ENCODE measurements at regions not wholly inside any gene's neighbourhood (a gene's known extent, or its start where the extent isn't known, plus 50 kb on each side); places are given as distances from the start of the nearest gene placed in this dataset.

DNA sequence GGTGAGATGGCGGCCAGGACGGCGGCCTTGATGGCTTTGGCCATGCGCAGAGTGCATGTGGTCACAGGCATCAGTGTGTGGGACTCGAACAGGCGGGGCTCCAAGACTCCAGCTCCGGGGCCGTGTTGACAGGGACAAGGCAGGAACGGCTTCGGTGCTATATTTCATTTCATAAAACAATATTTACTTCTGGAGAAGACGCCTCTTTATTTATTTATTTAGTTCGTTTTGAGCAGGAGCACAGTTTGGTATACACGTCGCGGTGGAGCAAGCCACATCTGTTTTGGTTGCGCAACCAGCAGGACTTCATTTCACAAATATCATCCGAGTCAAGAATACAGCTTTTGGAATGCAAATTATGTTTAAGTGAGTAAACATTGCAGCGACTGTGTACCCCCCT is 166.7 kb upstream of the TSHZ3 start:
- Histone ChIP-seq H3K27ac (ENCODE audit: low read depth, low read length) (no peak overlapping the region), H3K9me3 (ENCODE audit: control insufficient read depth, insufficient read depth, low read length) (no peaks in the 10 kb centered on the region), H3K4me3 (ENCODE audit: low read depth, low read length) (no peak overlapping the region)

DNA sequence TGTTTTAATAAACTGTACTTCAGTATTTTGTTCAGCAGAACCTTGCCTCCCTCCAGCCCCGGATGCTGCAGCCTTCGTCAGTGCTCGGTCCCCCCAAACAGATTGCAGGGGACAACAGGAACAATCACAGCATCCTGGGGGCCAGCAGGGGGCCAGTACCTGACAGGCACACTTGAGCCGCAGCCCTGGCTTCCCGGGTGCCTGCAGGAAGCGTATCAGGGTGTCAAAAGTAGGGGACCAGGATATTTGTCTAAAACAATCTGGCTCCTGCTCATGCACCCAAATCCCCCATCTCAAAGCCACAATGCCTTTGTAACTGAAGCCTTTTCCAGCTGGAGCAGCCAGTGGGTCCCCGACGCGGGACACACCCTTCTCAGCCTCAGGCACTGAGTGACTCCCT is 167.5 kb upstream of the TSHZ3 start:
- H3K9ac ChIP-seq (ENCODE audit: low read depth, low read length) = no peak overlapping the region
- no peaks in the 10 kb centered on the region for H3K36me3 ChIP-seq (ENCODE audit: control insufficient read depth, insufficient read depth, low read length)
- H3K4me3 ChIP-seq (ENCODE audit: low read depth, low read length) = no peak overlapping the region
- no peaks in the 10 kb centered on the region for H3K9me3 ChIP-seq (ENCODE audit: control insufficient read depth, insufficient read depth, low read length)
- no peak overlapping the region for H3K27ac ChIP-seq (ENCODE audit: low read depth, low read length)
- H3K27me3 ChIP-seq (ENCODE audit: control insufficient read depth, insufficient read depth, low read length) = no peaks in the 10 kb centered on the region
- no peaks in the 10 kb centered on the region; the same call in 1 of the 2 replicates for H3K4me1 ChIP-seq (ENCODE audit: control insufficient read depth, insufficient read depth, low read length)

More for the DNA sequence above, 166.7 kb upstream of the TSHZ3 start:
- no peak overlapping the region for H3K9ac ChIP-seq (ENCODE audit: low read depth, low read length)
- H3K36me3 ChIP-seq (ENCODE audit: control insufficient read depth, insufficient read depth, low read length) = no peaks in the 10 kb centered on the region
- no peaks in the 10 kb centered on the region for H3K27me3 ChIP-seq (ENCODE audit: control insufficient read depth, insufficient read depth, low read length)
- no peaks in the 10 kb centered on the region; the same call in 1 of the 2 replicates for H3K4me1 ChIP-seq (ENCODE audit: control insufficient read depth, insufficient read depth, low read length)

DNA sequence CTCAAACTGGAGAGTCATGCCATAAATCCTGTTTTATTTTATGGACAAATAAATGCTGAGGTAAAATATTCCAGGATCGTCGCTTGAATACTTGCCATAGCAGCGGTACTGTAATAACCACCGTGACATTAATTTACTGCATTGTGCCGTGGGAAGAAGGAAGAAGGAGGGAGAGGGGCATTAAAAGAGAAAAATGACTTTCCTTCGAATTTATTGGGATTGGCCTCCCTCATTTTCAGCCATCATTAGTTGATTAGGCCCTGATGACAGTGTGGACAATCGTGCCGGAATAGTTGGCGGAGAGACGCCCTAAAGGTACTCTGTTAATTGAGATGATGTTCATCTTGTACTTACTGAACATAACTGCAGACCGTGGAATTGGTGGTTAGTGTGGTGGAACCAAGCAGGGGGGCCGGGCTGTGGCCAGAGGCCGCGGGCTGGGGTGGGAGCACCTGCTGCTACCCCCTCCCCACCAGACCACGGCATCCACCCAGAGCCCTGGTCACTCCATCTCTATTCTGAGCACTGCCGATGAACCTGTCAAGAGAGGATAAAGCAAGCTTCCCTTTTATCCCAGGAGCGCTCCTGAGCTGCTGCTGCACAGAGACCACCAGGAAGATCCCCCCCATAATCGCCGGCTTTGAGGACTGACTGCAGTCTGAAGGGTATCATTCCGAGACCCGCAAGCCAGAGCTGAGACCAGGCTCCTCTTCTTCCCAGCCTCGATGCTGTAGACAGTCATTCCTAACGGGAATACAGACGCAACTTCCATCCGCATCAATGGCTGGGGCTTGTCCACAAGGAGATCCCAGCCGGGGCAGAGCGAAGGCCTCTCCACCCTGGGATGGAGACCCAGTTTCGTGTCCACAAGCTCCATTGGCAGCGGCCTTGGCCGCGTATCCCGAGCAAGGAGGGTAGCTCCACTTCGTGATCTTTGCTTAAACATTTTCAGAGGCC is 168.3 kb upstream of the TSHZ3 start:
- Histone ChIP-seq H3K27ac (ENCODE audit: low read depth, low read length) (no peak overlapping the region), H3K9ac (ENCODE audit: low read depth, low read length) (no peak overlapping the region), H3K4me3 (ENCODE audit: low read depth, low read length) (no peak overlapping the region), H3K9me3 (ENCODE audit: control insufficient read depth, insufficient read depth, low read length) (no peaks in the 10 kb centered on the region), H3K36me3 (ENCODE audit: control insufficient read depth, insufficient read depth, low read length) (no peaks in the 10 kb centered on the region), H3K27me3 (ENCODE audit: control insufficient read depth, insufficient read depth, low read length) (no peaks in the 10 kb centered on the region), H3K4me1 (ENCODE audit: control insufficient read depth, insufficient read depth, low read length) (no peaks in the 10 kb centered on the region; the same call in 1 of the 2 replicates)

DNA sequence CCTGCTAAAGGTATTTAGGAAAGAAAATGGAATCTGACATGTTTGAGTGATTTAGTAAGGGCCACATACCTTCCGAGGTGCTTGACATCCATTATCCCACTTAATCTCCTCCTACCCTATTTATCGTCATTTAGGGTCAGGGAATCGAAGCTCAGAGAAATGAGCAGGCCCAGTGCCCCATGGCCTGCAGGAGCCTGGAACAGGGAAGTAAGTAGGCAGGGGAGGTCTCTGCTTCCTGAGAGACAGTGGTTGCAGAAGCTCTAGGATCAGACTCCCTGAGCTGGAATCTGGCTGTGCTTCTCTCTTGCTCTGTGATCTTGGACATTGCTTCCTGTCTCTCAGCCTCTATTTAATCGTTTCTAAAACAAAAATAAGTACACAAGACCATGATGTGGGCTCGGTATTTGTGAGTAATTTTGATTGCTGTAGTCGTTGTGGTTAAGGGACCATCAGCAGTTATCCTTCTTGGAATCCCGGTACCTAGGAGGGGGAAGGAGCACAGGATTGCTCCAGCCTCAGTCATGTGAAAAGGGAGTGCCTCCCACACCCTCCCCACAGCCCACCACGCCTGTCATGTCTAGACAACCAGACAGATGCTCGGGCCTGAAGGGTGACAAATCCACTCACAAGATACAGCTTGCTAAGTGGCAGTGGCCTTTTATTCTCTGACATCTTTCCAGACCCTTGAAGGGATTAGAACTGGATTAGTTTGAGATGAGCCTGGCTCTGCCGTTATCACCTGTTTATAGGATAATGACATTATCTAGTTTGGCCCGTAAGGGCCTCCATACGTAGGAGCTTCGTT is 169.2 kb upstream of the TSHZ3 start:
- Histone ChIP-seq H3K4me1 (ENCODE audit: control insufficient read depth, insufficient read depth, low read length) (no peaks in the 10 kb centered on the region; the same call in 1 of the 2 replicates), H3K27ac (ENCODE audit: low read depth, low read length) (no peak overlapping the region), H3K27me3 (ENCODE audit: control insufficient read depth, insufficient read depth, low read length) (no peaks in the 10 kb centered on the region), H3K4me3 (ENCODE audit: low read depth, low read length) (no peak overlapping the region), H3K9me3 (ENCODE audit: control insufficient read depth, insufficient read depth, low read length) (no peaks in the 10 kb centered on the region), H3K36me3 (ENCODE audit: control insufficient read depth, insufficient read depth, low read length) (no peaks in the 10 kb centered on the region), H3K9ac (ENCODE audit: low read depth, low read length) (no peak overlapping the region)

DNA sequence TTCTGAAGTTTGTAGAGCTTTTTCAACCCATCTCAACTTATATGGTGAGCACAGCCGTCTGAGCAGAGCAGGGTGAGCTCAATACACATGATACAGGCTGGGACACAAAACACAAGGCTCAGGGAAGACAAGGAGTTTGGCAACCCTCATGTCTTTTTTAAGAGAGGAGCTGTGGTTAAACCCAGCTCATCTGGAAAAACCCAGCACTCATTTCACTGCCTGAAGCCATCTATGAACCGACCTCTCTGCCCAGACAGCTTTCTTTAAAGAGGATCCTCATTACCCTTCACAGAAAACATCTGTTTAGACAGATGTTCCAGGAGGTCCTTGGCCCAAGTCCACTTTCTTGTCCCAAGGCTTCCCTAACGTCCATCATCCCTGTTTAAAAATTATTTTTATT is 170.0 kb upstream of the TSHZ3 start:
- Histone ChIP-seq H3K4me3 (ENCODE audit: low read depth, low read length) (no peak overlapping the region), H3K27me3 (ENCODE audit: control insufficient read depth, insufficient read depth, low read length) (no peaks in the 10 kb centered on the region), H3K27ac (ENCODE audit: low read depth, low read length) (no peak overlapping the region), H3K9me3 (ENCODE audit: control insufficient read depth, insufficient read depth, low read length) (no peaks in the 10 kb centered on the region), H3K36me3 (ENCODE audit: control insufficient read depth, insufficient read depth, low read length) (no peaks in the 10 kb centered on the region), H3K4me1 (ENCODE audit: control insufficient read depth, insufficient read depth, low read length) (no peaks in the 10 kb centered on the region; the same call in 1 of the 2 replicates), H3K9ac (ENCODE audit: low read depth, low read length) (no peak overlapping the region)

DNA sequence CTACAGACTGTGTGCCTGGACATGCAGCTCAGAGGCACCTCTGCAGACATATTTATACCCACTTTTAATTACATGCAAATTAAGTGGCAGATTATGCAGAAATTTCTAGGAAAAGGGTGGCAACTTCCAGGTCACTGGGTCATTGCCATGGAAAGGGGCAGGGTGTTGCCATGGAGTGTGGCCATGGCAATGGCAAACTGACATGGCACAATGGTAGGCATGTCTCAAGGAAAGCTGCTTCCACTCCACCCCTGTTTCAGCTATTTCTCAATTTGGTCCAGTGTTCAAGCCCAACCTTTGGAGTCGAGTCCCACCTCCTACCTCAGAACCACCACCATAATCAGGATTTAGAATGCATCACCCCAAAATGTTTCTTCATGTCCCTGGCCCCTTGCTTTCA is 170.7 kb upstream of the TSHZ3 start:
- H3K9me3 ChIP-seq (ENCODE audit: control insufficient read depth, insufficient read depth, low read length) = no peaks in the 10 kb centered on the region
- H3K36me3 ChIP-seq (ENCODE audit: control insufficient read depth, insufficient read depth, low read length) = no peaks in the 10 kb centered on the region
- no peak overlapping the region for H3K27ac ChIP-seq (ENCODE audit: low read depth, low read length)
- no peak overlapping the region for H3K9ac ChIP-seq (ENCODE audit: low read depth, low read length)
- no peaks in the 10 kb centered on the region; the same call in 1 of the 2 replicates for H3K4me1 ChIP-seq (ENCODE audit: control insufficient read depth, insufficient read depth, low read length)
- no peaks in the 10 kb centered on the region for H3K27me3 ChIP-seq (ENCODE audit: control insufficient read depth, insufficient read depth, low read length)
- H3K4me3 ChIP-seq (ENCODE audit: low read depth, low read length) = no peak overlapping the region

- Histone ChIP-seq H3K27me3 (ENCODE audit: control insufficient read depth, insufficient read depth, low read length) (no peaks in the 10 kb centered on the region), H3K9me3 (ENCODE audit: control insufficient read depth, insufficient read depth, low read length) (0 out of 2 replicates have a peak, but pooled peaks cover 3% of the 10 kb centered on the region), H3K4me3 (ENCODE audit: low read depth, low read length) (no peak overlapping the region), H3K36me3 (ENCODE audit: control insufficient read depth, insufficient read depth, low read length) (no peaks in the 10 kb centered on the region), H3K9ac (ENCODE audit: low read depth, low read length) (no peak overlapping the region), H3K27ac (ENCODE audit: low read depth, low read length) (no peak overlapping the region), H3K4me1 (ENCODE audit: control insufficient read depth, insufficient read depth, low read length) (no peaks in the 10 kb centered on the region; the same call in 1 of the 2 replicates)
Measured at GRCh38 chr19:31520633-31521032, 171.4 kb upstream of the TSHZ3 start.

DNA sequence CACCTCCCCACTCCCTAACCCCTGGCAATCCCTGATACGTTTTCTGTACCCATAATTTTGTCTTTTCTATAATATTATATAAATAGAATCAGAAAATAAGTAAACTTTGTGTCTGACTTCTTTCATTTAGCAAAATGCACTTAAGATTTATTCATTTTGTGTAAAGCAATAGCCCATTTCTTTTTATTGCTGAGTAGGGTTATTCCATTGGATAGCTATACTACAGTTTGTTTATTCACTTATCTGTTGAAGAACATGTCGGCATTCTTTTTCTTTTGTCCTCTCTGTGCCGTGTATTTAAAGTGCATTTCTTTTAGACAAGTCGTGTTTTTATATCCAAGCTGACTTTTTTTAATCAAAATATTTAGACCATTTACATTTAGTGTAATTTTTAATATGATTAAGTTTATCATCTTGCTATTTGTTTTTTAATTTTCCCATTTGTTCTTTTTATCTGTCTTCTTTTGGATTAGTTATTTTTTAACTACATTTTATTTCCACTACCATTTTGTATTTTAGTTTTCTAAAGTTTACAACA is 176.4 kb upstream of the TSHZ3 start:
- no peaks in the 10 kb centered on the region for H3K27me3 ChIP-seq (ENCODE audit: control insufficient read depth, insufficient read depth, low read length)
- no peak overlapping the region for H3K27ac ChIP-seq (ENCODE audit: low read depth, low read length)
- no peaks in the 10 kb centered on the region for H3K36me3 ChIP-seq (ENCODE audit: control insufficient read depth, insufficient read depth, low read length)
- H3K4me3 ChIP-seq (ENCODE audit: low read depth, low read length) = no peak overlapping the region
- H3K4me1 ChIP-seq (ENCODE audit: control insufficient read depth, insufficient read depth, low read length) = no peaks in the 10 kb centered on the region
- H3K9ac ChIP-seq (ENCODE audit: low read depth, low read length) = no peak overlapping the region
- H3K9me3 ChIP-seq (ENCODE audit: control insufficient read depth, insufficient read depth, low read length) = peaks cover 9% of the 10 kb centered on the region; the same call in 1 of the 2 replicates

DNA sequence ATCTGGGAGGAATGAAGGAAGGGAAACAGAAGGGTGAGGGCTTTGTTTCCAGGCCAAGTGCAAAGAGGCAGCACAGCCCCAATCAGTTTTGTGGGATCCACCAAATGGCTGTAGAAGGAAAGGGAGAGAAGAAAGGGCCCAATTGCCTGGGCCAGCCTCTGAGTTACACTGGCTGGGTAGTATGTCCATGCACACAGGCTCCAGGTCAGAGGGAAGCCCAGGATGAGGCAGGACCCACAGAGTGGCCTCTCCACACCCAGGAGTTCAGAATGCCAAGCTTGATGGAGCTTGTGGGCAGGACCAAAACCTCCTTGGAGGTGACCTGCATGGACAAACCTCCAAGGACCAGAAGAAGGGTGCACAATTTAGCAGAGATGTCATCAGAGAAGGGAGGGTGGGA is 178.2 kb upstream of the TSHZ3 start:
- Histone ChIP-seq H3K27ac (ENCODE audit: low read depth, low read length) (no peak overlapping the region), H3K9me3 (ENCODE audit: control insufficient read depth, insufficient read depth, low read length) (peaks cover 9% of the 10 kb centered on the region; the same call in 1 of the 2 replicates), H3K36me3 (ENCODE audit: control insufficient read depth, insufficient read depth, low read length) (no peaks in the 10 kb centered on the region), H3K4me3 (ENCODE audit: low read depth, low read length) (no peak overlapping the region), H3K9ac (ENCODE audit: low read depth, low read length) (no peak overlapping the region), H3K4me1 (ENCODE audit: control insufficient read depth, insufficient read depth, low read length) (peaks cover 4% of the 10 kb centered on the region; the same call in 1 of the 2 replicates), H3K27me3 (ENCODE audit: control insufficient read depth, insufficient read depth, low read length) (no peaks in the 10 kb centered on the region)

GRCh38 chr19:31528261-31528660 is 179.0 kb upstream of the TSHZ3 start:
- H3K27me3 ChIP-seq (ENCODE audit: control insufficient read depth, insufficient read depth, low read length) = no peaks in the 10 kb centered on the region
- H3K9me3 ChIP-seq (ENCODE audit: control insufficient read depth, insufficient read depth, low read length) = peaks cover 9% of the 10 kb centered on the region; the same call in 1 of the 2 replicates
- no peaks in the 10 kb centered on the region for H3K36me3 ChIP-seq (ENCODE audit: control insufficient read depth, insufficient read depth, low read length)
- H3K9ac ChIP-seq (ENCODE audit: low read depth, low read length) = no peak overlapping the region
- H3K4me1 ChIP-seq (ENCODE audit: control insufficient read depth, insufficient read depth, low read length) = peaks cover 4% of the 10 kb centered on the region; the same call in 1 of the 2 replicates
- H3K4me3 ChIP-seq (ENCODE audit: low read depth, low read length) = no peak overlapping the region
- H3K27ac ChIP-seq (ENCODE audit: low read depth, low read length) = no peak overlapping the region

All from HUES48 (cell line).